GM12878 (cell line): ENCODE measurements at regions not wholly inside any gene's neighbourhood (a gene's known extent, or its start where the extent isn't known, plus 50 kb on each side); places are given as distances from the start of the nearest gene placed in this dataset.

Experiments
- ATAC-seq: fragments of 200-7000 bp; cut with Tn5 transposase; 3 replicates; pipeline ENCODE4 v1.9.1; 2020; ENCODE audit warnings: mild to moderate bottlenecking, moderate library complexity
- BruUV-seq: library from RNA; stranded (reverse); fragments of 400-500 nt; replicated peaks from 2 replicates; lab custom pipeline; 2021; lab: Mats Ljungman, UMichigan
- CTCF ChIA-PET: fragments of 300-600 bp; sonication (Branson Sonifier 250); formaldehyde crosslinking; extraction: SDS; loops from one replicate; lab custom pipeline; 2021; ENCODE audit warnings: inconsistent platforms; lab: Yijun Ruan, JAX
- POLR2A ChIA-PET: fragments of 350-600 bp; formaldehyde crosslinking; extraction: SDS; loops from one replicate; lab custom pipeline; 2021; ENCODE audit warnings: inconsistent platforms; lab: Charles Lee
- RAD21 ChIA-PET: fragments of 300-600 bp; sonication (Branson Sonifier 250); formaldehyde crosslinking; loops from one replicate; lab custom pipeline; 2023; ENCODE audit warnings: antibody characterized with exemption; ENCODE audit not compliant: unreplicated experiment; lab: Charles Lee
- SMC1A ChIA-PET: fragments of 300-600 bp; sonication (Branson Sonifier 250); formaldehyde crosslinking; loops from one replicate; lab custom pipeline; 2023; ENCODE audit not compliant: unreplicated experiment, uncharacterized antibody; lab: Charles Lee
- DNase-seq: peaks from one replicate; pipeline ENCODE4 v3.0.0-alpha.2; 2011; ENCODE audit warnings: low read depth, low spot score
- FAIRE-seq: peaks from 3 replicates; lab custom pipeline; 2011; peaks lifted over from hg19 to GRCh38; lab: Jason Lieb, UNC
- H2AFZ ChIP-seq: 2 replicates; pipeline ENCODE4 v1.6.0; 2011; ENCODE audit warnings: low read depth, low read length, control low read depth; ENCODE audit not compliant: control insufficient read depth
- H3K27ac ChIP-seq: 2 replicates; pipeline ENCODE4 v1.5.1; 2011; ENCODE audit warnings: control low read depth; ENCODE audit not compliant: control insufficient read depth, insufficient read depth
- H3K27me3 ChIP-seq, 2 experiments: replicated peaks in 1 of 2; 2 replicates each; pipeline versions ENCODE4 v1.6.0 to v1.6.1; 2011; ENCODE audit warnings: low read length in 1 of 2; ENCODE audit not compliant: control insufficient read depth in 2 of 2, insufficient read depth in 2 of 2
- H3K36me3 ChIP-seq, 2 experiments: 2 replicates each; pipeline ENCODE4 v1.5.1; 2011; ENCODE audit warnings: low read length in 1 of 2; ENCODE audit not compliant: control insufficient read depth in 2 of 2, insufficient read depth in 2 of 2
- H3K4me1 ChIP-seq: 2 replicates; pipeline ENCODE4 v1.6.1; 2011; ENCODE audit warnings: mild to moderate bottlenecking, low read length, moderate library complexity, mixed read lengths; ENCODE audit not compliant: control insufficient read depth, insufficient read depth
- H3K4me2 ChIP-seq: 2 replicates; pipeline ENCODE4 v1.6.0; 2011; ENCODE audit warnings: control low read depth; ENCODE audit not compliant: control insufficient read depth, insufficient read depth
- H3K4me3 ChIP-seq: fragments of 200-600 bp; sonication (generic); 2 replicates; pipeline ENCODE4 v1.5.1; 2016
- H3K79me2 ChIP-seq: 2 replicates; pipeline ENCODE4 v1.6.0; 2011; ENCODE audit warnings: low read length; ENCODE audit not compliant: control insufficient read depth, insufficient read depth
- H3K9ac ChIP-seq: 2 replicates; pipeline ENCODE4 v1.8.0; 2011; ENCODE audit warnings: low read length, control low read depth, mixed read lengths; ENCODE audit not compliant: control insufficient read depth, insufficient read depth
- H3K9me3 ChIP-seq: replicated peaks from 3 replicates; pipeline ENCODE4 v1.5.1; 2011; ENCODE audit warnings: mild to moderate bottlenecking, low read length; ENCODE audit not compliant: control insufficient read depth, insufficient read depth
- H4K20me1 ChIP-seq: 2 replicates; pipeline ENCODE4 v1.6.0; 2011; ENCODE audit not compliant: control insufficient read depth, insufficient read depth
- CBX5 ChIP-seq: sonication (generic); IDR thresholded peaks from 2 replicates; pipeline ENCODE4 v1.6.1; 2016; ENCODE audit warnings: low read depth, moderate library complexity, mild to moderate bottlenecking, inconsistent platforms
- CHD2 ChIP-seq: IDR thresholded peaks from 2 replicates; pipeline ENCODE4 v1.6.1; 2011; ENCODE audit warnings: low read depth, low read length, improper control_type of control experiment, borderline replicate concordance
- EP300 ChIP-seq, 2 experiments: fragments of 150-350 bp in 1 of 2; IDR thresholded peaks; 2 replicates each; pipeline ENCODE4 v1.6.1; 2011 to 2012; ENCODE audit warnings: low read depth in 2 of 2, low read length in 2 of 2, borderline replicate concordance in 1 of 2, improper control_type of control experiment in 1 of 2, inconsistent platforms in 1 of 2; ENCODE audit not compliant: control insufficient read depth in 1 of 2
- HCFC1 ChIP-seq: fragments of 150-350 bp; IDR thresholded peaks from 2 replicates; pipeline ENCODE4 v1.6.1; 2014; ENCODE audit warnings: low read length
- MTA3 ChIP-seq: IDR thresholded peaks from 2 replicates; pipeline ENCODE4 v1.6.1; 2012; ENCODE audit warnings: low read length, inconsistent platforms, borderline replicate concordance
- MYC ChIP-seq: IDR thresholded peaks from 2 replicates; pipeline ENCODE4 v1.6.1; 2011; ENCODE audit warnings: mild to moderate bottlenecking, low read length, moderate library complexity, inconsistent platforms; ENCODE audit not compliant: insufficient read depth, insufficient replicate concordance, insufficient read length, severe bottlenecking
- SMAD1 ChIP-seq: fragments of 450-650 bp; IDR thresholded peaks from 2 replicates; pipeline ENCODE4 v1.6.1; 2018; ENCODE audit warnings: mild to moderate bottlenecking, low read depth; ENCODE audit not compliant: partially characterized antibody
- STAT3 ChIP-seq: IDR thresholded peaks from 2 replicates; pipeline ENCODE4 v1.6.1; 2011; ENCODE audit warnings: low read depth, low read length, improper control_type of control experiment
- TCF3 ChIP-seq: IDR thresholded peaks from 2 replicates; pipeline ENCODE4 v1.6.1; 2012; ENCODE audit warnings: low read depth, mild to moderate bottlenecking, low read length, borderline replicate concordance; ENCODE audit not compliant: insufficient read depth
- ZBED1 ChIP-seq: IDR thresholded peaks from 2 replicates; pipeline ENCODE4 v1.6.1; 2016; ENCODE audit warnings: borderline replicate concordance
- ZBTB33 ChIP-seq: fragments of 450-650 bp; IDR thresholded peaks from 2 replicates; pipeline ENCODE4 v1.6.1; 2017; ENCODE audit warnings: mild to moderate bottlenecking
- ZNF274 ChIP-seq: IDR thresholded peaks from one replicate; pipeline ENCODE4 v1.8.0; 2011; ENCODE audit not compliant: insufficient read length, insufficient read depth
- ZNF384 ChIP-seq: IDR thresholded peaks from 2 replicates; pipeline ENCODE4 v1.6.1; 2012; ENCODE audit warnings: low read depth, mild to moderate bottlenecking, low read length, improper control_type of control experiment, borderline replicate concordance
- WGBS: methylation state at CpG from one replicate; pipeline ENCODE4 v1.1.6; 2016; ENCODE audit warnings: low lambda C conversion rate; ENCODE audit not compliant: insufficient replicate concordance, insufficient coverage; ENCODE audit errors: missing lambda C conversion rate; 5-methylcytosine and 5-hydroxymethylcytosine counted together
- in situ Hi-C: fragments of 300-500 bp; cut with MboI; formaldehyde crosslinking; loops from 9 replicates; pipeline ENCODE4 v1.14.3; 2018; ENCODE audit warnings: mixed read lengths
- intact Hi-C: fragments of 100-400 bp; cut with micrococcal nuclease; formaldehyde crosslinking; loops from one replicate; pipeline ENCODE4 v1.14.2; 2022; ENCODE audit not compliant: unreplicated experiment
- TF ChIP-seq, protein P1 (sequence below): IDR thresholded peaks from 2 replicates; pipeline ENCODE4 v1.6.1; 2011; ENCODE audit warnings: low read depth, mild to moderate bottlenecking, low read length, moderate library complexity, borderline replicate concordance; ENCODE audit errors: extremely low read depth
- TF ChIP-seq, protein P2 (sequence below): fragments of 450-650 bp; formaldehyde crosslinking; IDR thresholded peaks from 2 replicates; pipeline ENCODE4 v1.4.0; 2020; ENCODE audit warnings: mild to moderate bottlenecking, moderate library complexity
- TF ChIP-seq, protein P3 (sequence below): IDR thresholded peaks from 2 replicates; pipeline ENCODE4 v1.6.1; 2012; ENCODE audit warnings: low read length, inconsistent platforms

- in situ Hi-C loops, result no loop called here
- POLR2A ChIA-PET, result no interaction called here
- no peaks in the 10 kb centered on the region for H3K79me2 ChIP-seq
- H3K27ac ChIP-seq, result no peak overlapping the region
- RAD21 ChIA-PET, result interaction anchor here (1.2 kb wide), 1 partner anchor 10 kb away, joined by 3 read pairs; no protein-coding TSS in a partner anchor
- CTCF ChIA-PET, result interaction anchor here (0.7 to 1.5 kb wide), 3 partner anchors 33 to 1580 kb away, joined by 3 read pairs; no protein-coding TSS in a partner anchor
- WGBS, result 25% methylated on average over 6 of the region's 6 CpGs
- no peak overlapping the region for H3K4me3 ChIP-seq
- TF ChIP-seq TCF3 (no peak), ZNF274 (no peak), CHD2 (no peak), ZNF384 (no peak), EP300 (IDR thresholded peaks at IDR 0.05; ENCODE audit: borderline replicate concordance in 1 of 2, control insufficient read depth in 1 of 2, low read depth in 2 of 2, low read length in 2 of 2) (no peak), HCFC1 (no peak), MYC (no peak), ZBED1 (no peak), ZBTB33 (no peak), STAT3 (no peak), MTA3 (no peak), SMAD1 (no peak), CBX5 (no peak)
- TF ChIP-seq, protein P1, sequence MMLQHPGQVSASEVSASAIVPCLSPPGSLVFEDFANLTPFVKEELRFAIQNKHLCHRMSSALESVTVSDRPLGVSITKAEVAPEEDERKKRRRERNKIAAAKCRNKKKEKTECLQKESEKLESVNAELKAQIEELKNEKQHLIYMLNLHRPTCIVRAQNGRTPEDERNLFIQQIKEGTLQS, result no peak
- TF ChIP-seq, protein P2, sequence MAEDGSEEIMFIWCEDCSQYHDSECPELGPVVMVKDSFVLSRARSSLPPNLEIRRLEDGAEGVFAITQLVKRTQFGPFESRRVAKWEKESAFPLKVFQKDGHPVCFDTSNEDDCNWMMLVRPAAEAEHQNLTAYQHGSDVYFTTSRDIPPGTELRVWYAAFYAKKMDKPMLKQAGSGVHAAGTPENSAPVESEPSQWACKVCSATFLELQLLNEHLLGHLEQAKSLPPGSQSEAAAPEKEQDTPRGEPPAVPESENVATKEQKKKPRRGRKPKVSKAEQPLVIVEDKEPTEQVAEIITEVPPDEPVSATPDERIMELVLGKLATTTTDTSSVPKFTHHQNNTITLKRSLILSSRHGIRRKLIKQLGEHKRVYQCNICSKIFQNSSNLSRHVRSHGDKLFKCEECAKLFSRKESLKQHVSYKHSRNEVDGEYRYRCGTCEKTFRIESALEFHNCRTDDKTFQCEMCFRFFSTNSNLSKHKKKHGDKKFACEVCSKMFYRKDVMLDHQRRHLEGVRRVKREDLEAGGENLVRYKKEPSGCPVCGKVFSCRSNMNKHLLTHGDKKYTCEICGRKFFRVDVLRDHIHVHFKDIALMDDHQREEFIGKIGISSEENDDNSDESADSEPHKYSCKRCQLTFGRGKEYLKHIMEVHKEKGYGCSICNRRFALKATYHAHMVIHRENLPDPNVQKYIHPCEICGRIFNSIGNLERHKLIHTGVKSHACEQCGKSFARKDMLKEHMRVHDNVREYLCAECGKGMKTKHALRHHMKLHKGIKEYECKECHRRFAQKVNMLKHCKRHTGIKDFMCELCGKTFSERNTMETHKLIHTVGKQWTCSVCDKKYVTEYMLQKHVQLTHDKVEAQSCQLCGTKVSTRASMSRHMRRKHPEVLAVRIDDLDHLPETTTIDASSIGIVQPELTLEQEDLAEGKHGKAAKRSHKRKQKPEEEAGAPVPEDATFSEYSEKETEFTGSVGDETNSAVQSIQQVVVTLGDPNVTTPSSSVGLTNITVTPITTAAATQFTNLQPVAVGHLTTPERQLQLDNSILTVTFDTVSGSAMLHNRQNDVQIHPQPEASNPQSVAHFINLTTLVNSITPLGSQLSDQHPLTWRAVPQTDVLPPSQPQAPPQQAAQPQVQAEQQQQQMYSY, result no peak
- TF ChIP-seq, protein P3, sequence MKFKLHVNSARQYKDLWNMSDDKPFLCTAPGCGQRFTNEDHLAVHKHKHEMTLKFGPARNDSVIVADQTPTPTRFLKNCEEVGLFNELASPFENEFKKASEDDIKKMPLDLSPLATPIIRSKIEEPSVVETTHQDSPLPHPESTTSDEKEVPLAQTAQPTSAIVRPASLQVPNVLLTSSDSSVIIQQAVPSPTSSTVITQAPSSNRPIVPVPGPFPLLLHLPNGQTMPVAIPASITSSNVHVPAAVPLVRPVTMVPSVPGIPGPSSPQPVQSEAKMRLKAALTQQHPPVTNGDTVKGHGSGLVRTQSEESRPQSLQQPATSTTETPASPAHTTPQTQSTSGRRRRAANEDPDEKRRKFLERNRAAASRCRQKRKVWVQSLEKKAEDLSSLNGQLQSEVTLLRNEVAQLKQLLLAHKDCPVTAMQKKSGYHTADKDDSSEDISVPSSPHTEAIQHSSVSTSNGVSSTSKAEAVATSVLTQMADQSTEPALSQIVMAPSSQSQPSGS, result no peak
- SMC1A ChIA-PET, result interaction anchor here (0.5 to 0.6 kb wide), 2 partner anchors 117 to 159 kb away, joined by 3 to 4 read pairs; no protein-coding TSS in a partner anchor
- DNase-seq, result no peak
- no peaks in the 10 kb centered on the region for H3K4me1 ChIP-seq
- ATAC-seq, result no peak
- intact Hi-C loops, result no loop called here
- no TSS peak for BruUV-seq
- H3K9ac ChIP-seq, result no peak overlapping the region
- no peak for FAIRE-seq
- H3K4me2 ChIP-seq, result no peak overlapping the region
- no peak overlapping the region for H2AFZ ChIP-seq
- no peaks in the 10 kb centered on the region; the same call in 2 of the 3 replicates for H3K9me3 ChIP-seq
- H4K20me1 ChIP-seq, result no peaks in the 10 kb centered on the region
- 0 out of 4 replicates have a peak, but pooled peaks cover 0 to 2% of the 10 kb centered on the region in 2 experiments for H3K27me3 ChIP-seq
- H3K36me3 ChIP-seq, result no peaks in the 10 kb centered on the region
Observed at GRCh38 chr9:15371448-15371845, 51.2 kb upstream of the SNAPC3 start.
